ENCODE measurements at regions not wholly inside any gene's neighbourhood (a gene's known extent, or its start where the extent isn't known, plus 50 kb on each side); places are given as distances from the start of the nearest gene placed in this dataset.

- no peak overlapping the region for H4K5ac ChIP-seq (ENCODE audit: low read depth, low read length)
- ChIA-PET POLR2A (ENCODE audit: unreplicated experiment) (no interaction called here), CTCF (interaction anchor here (0.5 to 1.3 kb wide), 2 partner anchors 13 to 503 kb away, joined by 3 to 4 read pairs; no protein-coding TSS in a partner anchor)
- H3K27me3 ChIP-seq (ENCODE audit: control insufficient read depth, insufficient read depth, low read length): no peaks in the 10 kb centered on the region
- no peaks in the 10 kb centered on the region for H3K79me1 ChIP-seq (ENCODE audit: low read depth in 1 of 2, low read length in 2 of 2)
- H3K9me1 ChIP-seq (ENCODE audit: insufficient read depth, low read length): no peaks in the 10 kb centered on the region
- in situ Hi-C loops (cut with MboI; ENCODE audit: low sequenced_read_pairs) (no loop called here), intact Hi-C loops (cut with micrococcal nuclease) (no loop called here), dilution Hi-C loops (cut with HindIII; ENCODE audit: low sequenced_read_pairs, unreplicated experiment) (no loop called here)
- no peak overlapping the region for H3K14ac ChIP-seq (replicated peaks; ENCODE audit: low read depth, low read length)
- no peak overlapping the region for H2BK5ac ChIP-seq (ENCODE audit: low read depth, low read length, poor library complexity, severe bottlenecking)
- no peak overlapping the region for H2AK5ac ChIP-seq (ENCODE audit: low read depth, low read length)
- TF ChIP-seq SMC3 (IDR thresholded peaks at IDR 0.05; ENCODE audit: low read depth, low read length): no peak
- H2AK9ac ChIP-seq (replicated peaks; ENCODE audit: low read depth, low read length, poor library complexity): no peak overlapping the region
- H4K91ac ChIP-seq (ENCODE audit: insufficient read depth, low read depth, low read length): no peak overlapping the region
- H3K18ac ChIP-seq (ENCODE audit: low read depth, low read length): no peak overlapping the region
- H4K20me1 ChIP-seq (ENCODE audit: insufficient read depth, low read length): no peaks in the 10 kb centered on the region
- BruUV-seq (replicated peaks): no TSS peak
- WGBS, 2 experiments (ENCODE audit: extremely low coverage in 2 of 2, insufficient read length in 1 of 2): no CpG with 5 or more reads among the region's 2 CpGs
- H2BK120ac ChIP-seq (ENCODE audit: low read depth, low read length): no peak overlapping the region
- no peak overlapping the region for H3K4ac ChIP-seq (ENCODE audit: low read depth, low read length)
- ATAC-seq (ENCODE audit: low read depth) (no peak), DNase-seq (no peak)
- H3K56ac ChIP-seq (ENCODE audit: extremely low read depth, insufficient read depth, low read length): no peak overlapping the region
- H3K9ac ChIP-seq (ENCODE audit: low read depth, low read length): no peak overlapping the region
- no peaks in the 10 kb centered on the region for H3K4me1 ChIP-seq (ENCODE audit: control insufficient read depth, insufficient read depth, low read length)
- no peak overlapping the region for H2AFZ ChIP-seq (replicated peaks; ENCODE audit: low read length, poor library complexity)
- H3K36me3 ChIP-seq (ENCODE audit: control insufficient read depth, insufficient read depth, low read length): no peaks in the 10 kb centered on the region
- H3K4me2 ChIP-seq (ENCODE audit: low read depth, low read length): no peak overlapping the region
- no peaks in the 10 kb centered on the region for H3K9me3 ChIP-seq (ENCODE audit: control insufficient read depth, insufficient read depth, low read length)
- H2BK20ac ChIP-seq (ENCODE audit: low read depth, low read length): no peak overlapping the region
- no peak overlapping the region for H4K8ac ChIP-seq (ENCODE audit: low read depth in 2 of 2, low read length in 2 of 2)
- no peak overlapping the region for H2BK15ac ChIP-seq (ENCODE audit: low read depth, low read length)
- H3K27ac ChIP-seq (ENCODE audit: insufficient read depth, low read length): no peak overlapping the region
- no peak overlapping the region for H3K4me3 ChIP-seq (ENCODE audit: insufficient read depth, low read depth, low read length)
- H3K23ac ChIP-seq (ENCODE audit: low read depth, low read length): no peak overlapping the region
Observed at GRCh38 chr17:71989117-71989516, 131.7 kb upstream of the SOX9 start.

All from IMR-90 (cell line).